ENCODE measurements at regions not wholly inside any gene's neighbourhood (a gene's known extent, or its start where the extent isn't known, plus 50 kb on each side); places are given as distances from the start of the nearest gene placed in this dataset.

GRCh38 chr9:108234811-108235210, 621.0 kb downstream of the ACTL7B start:
- H3K4me1 ChIP-seq (ENCODE audit: control insufficient read depth in 1 of 2, insufficient read depth in 2 of 2, low read length in 2 of 2), result no peaks in the 10 kb centered on the region
- peaks cover 0 to 3% of the 10 kb centered on the region in 2 donors for H3K36me3 Mint-ChIP-seq
- WGBS (ENCODE audit: insufficient coverage), result 100% methylated on average over 5 of the region's 5 CpGs
- H2AFZ ChIP-seq (ENCODE audit: insufficient read depth, low read depth, low read length, poor library complexity, severe bottlenecking), result no peak overlapping the region
- intact Hi-C loops (cut with micrococcal nuclease), result no loop called here
- no peak for TF ChIP-seq CTCF (IDR thresholded peaks at IDR 0.05)
- H3K4me3 ChIP-seq (replicated peaks in 1 of 3; ENCODE audit: low read depth in 2 of 3, low read length in 3 of 3), result no peak overlapping the region
- H4K20me1 ChIP-seq (ENCODE audit: insufficient read depth, low read length), result no peaks in the 10 kb centered on the region
- no peaks in the 10 kb centered on the region for H3K4me1 Mint-ChIP-seq
- no peak overlapping the region for H3K27ac Mint-ChIP-seq
- no peaks in the 10 kb centered on the region for H3K9me3 ChIP-seq (replicated peaks in 1 of 2; ENCODE audit: control insufficient read depth in 1 of 2, insufficient read depth in 1 of 2, low read length in 2 of 2)
- DNase-seq, result no peak
- no peak overlapping the region for H3K9ac ChIP-seq (ENCODE audit: insufficient read depth, low read length, poor library complexity, severe bottlenecking)
- H3K36me3 ChIP-seq (replicated peaks in 1 of 2; ENCODE audit: control insufficient read depth in 1 of 2, insufficient read depth in 2 of 2, low read length in 2 of 2), result no peaks in the 10 kb centered on the region
- H3K79me2 ChIP-seq (ENCODE audit: insufficient read depth, low read length), result no peaks in the 10 kb centered on the region
- H3K9me3 Mint-ChIP-seq, result peaks cover 3 to 9% (median 5%) of the 10 kb centered on the region in 7 donors
- H3K27me3 Mint-ChIP-seq (ENCODE audit: low read depth in 3 of 3), result peaks cover 0 to 2% (median 0%) of the 10 kb centered on the region in 3 donors
- H3K27ac ChIP-seq (ENCODE audit: low read depth in 1 of 2, low read length in 2 of 2), result no peak overlapping the region
- no peak overlapping the region for H3K4me2 ChIP-seq (replicated peaks; ENCODE audit: extremely low read depth, low read length, poor library complexity, severe bottlenecking)
- no peaks in the 10 kb centered on the region for H3K27me3 ChIP-seq (ENCODE audit: control insufficient read depth in 2 of 2, insufficient read depth in 2 of 2, low read length in 2 of 2)
- H3K4me3 Mint-ChIP-seq, result no peak overlapping the region

- Mint-ChIP-seq H3K36me3 (peaks cover 0 to 7% of the 10 kb centered on the region in 2 donors), H3K27me3 (ENCODE audit: low read depth in 3 of 3) (peaks cover 0 to 2% (median 1%) of the 10 kb centered on the region in 3 donors), H3K4me3 (no peak overlapping the region), H3K4me1 (peaks cover 11% of the 10 kb centered on the region), H3K27ac (no peak overlapping the region), H3K9me3 (peaks cover 10 to 25% (median 18%) of the 10 kb centered on the region in 7 donors)
- peaks cover 8 to 10% of the 10 kb centered on the region in 2 donors for H3K9me3 ChIP-seq (replicated peaks in 1 of 2; ENCODE audit: control insufficient read depth in 1 of 2, insufficient read depth in 1 of 2, low read length in 2 of 2)
- H3K4me2 ChIP-seq (replicated peaks; ENCODE audit: extremely low read depth, low read length, poor library complexity, severe bottlenecking), result no peak overlapping the region
- 88% methylated on average over 1 of the region's 5 CpGs for WGBS (ENCODE audit: insufficient coverage)
- peaks cover under 1 to 1% of the 10 kb centered on the region in 2 donors for H3K4me1 ChIP-seq (ENCODE audit: control insufficient read depth in 1 of 2, insufficient read depth in 2 of 2, low read length in 2 of 2)
- no peaks in the 10 kb centered on the region for H3K79me2 ChIP-seq (ENCODE audit: insufficient read depth, low read length)
- no peak overlapping the region for H3K9ac ChIP-seq (ENCODE audit: insufficient read depth, low read length, poor library complexity, severe bottlenecking)
- no peak overlapping the region for H2AFZ ChIP-seq (ENCODE audit: insufficient read depth, low read depth, low read length, poor library complexity, severe bottlenecking)
- H3K4me3 ChIP-seq (replicated peaks in 1 of 3; ENCODE audit: low read depth in 2 of 3, low read length in 3 of 3), result no peak overlapping the region
- no peak for DNase-seq
- no peak overlapping the region for H3K27ac ChIP-seq (ENCODE audit: low read depth in 1 of 2, low read length in 2 of 2)
- TF ChIP-seq CTCF (IDR thresholded peaks at IDR 0.05), result no peak
- intact Hi-C loops (cut with micrococcal nuclease), result no loop called here
- H4K20me1 ChIP-seq (ENCODE audit: insufficient read depth, low read length), result no peaks in the 10 kb centered on the region
- no peaks in the 10 kb centered on the region for H3K36me3 ChIP-seq (replicated peaks in 1 of 2; ENCODE audit: control insufficient read depth in 1 of 2, insufficient read depth in 2 of 2, low read length in 2 of 2)
- no peaks in the 10 kb centered on the region for H3K27me3 ChIP-seq (ENCODE audit: control insufficient read depth in 2 of 2, insufficient read depth in 2 of 2, low read length in 2 of 2)
Observed at GRCh38 chr9:108225149-108225800, 630.5 kb downstream of the ACTL7B start.

All from CD14-positive monocyte (primary cell).